ENCODE measurements at regions not wholly inside any gene's neighbourhood (a gene's known extent, or its start where the extent isn't known, plus 50 kb on each side); places are given as distances from the start of the nearest gene placed in this dataset.
"Not testable (repeated sequence)": the region's sequence is repeated elsewhere in the genome, so short reads cannot be mapped to it uniquely, and the experiment has no call there.

DNA sequence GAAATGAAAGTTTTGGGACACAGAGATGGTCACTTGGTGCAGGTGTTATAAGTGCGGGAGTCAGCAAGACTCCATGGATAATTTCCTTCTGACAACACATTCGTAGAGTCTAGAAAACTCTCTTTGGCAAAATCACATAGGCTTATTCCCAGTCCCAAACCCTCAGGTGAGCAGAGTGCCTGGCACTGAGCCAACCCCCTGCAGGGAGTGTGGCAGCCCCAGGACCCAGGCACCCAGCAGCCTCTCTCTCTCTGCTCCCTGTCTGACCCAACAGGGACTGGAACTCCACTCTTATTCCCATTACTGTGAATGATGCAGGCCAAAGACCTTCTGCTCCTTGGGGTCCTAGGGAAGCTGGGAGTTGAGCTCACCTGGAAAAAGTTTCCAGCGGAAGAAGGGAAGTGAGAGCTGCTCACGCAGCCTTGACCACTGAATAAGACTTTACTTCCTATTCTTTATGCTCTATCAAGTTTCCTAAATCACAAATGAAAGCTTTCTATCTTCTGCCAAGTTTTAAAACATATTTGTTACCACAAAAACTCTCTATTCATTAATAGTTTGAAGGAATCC, 132.6 kb upstream of the ETV3 start:
- Mint-ChIP-seq H3K27me3 (ENCODE audit: unreplicated experiment) (peaks cover 9% of the 10 kb centered on the region), H3K4me1 (ENCODE audit: unreplicated experiment) (no peaks in the 10 kb centered on the region), H3K27ac (ENCODE audit: unreplicated experiment) (no peak overlapping the region), H3K4me3 (ENCODE audit: unreplicated experiment) (no peak overlapping the region), H3K9me3 (ENCODE audit: unreplicated experiment) (no peaks in the 10 kb centered on the region), H3K36me3 (ENCODE audit: unreplicated experiment) (no peaks in the 10 kb centered on the region)
- TF ChIP-seq, protein P1, sequence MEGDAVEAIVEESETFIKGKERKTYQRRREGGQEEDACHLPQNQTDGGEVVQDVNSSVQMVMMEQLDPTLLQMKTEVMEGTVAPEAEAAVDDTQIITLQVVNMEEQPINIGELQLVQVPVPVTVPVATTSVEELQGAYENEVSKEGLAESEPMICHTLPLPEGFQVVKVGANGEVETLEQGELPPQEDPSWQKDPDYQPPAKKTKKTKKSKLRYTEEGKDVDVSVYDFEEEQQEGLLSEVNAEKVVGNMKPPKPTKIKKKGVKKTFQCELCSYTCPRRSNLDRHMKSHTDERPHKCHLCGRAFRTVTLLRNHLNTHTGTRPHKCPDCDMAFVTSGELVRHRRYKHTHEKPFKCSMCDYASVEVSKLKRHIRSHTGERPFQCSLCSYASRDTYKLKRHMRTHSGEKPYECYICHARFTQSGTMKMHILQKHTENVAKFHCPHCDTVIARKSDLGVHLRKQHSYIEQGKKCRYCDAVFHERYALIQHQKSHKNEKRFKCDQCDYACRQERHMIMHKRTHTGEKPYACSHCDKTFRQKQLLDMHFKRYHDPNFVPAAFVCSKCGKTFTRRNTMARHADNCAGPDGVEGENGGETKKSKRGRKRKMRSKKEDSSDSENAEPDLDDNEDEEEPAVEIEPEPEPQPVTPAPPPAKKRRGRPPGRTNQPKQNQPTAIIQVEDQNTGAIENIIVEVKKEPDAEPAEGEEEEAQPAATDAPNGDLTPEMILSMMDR (IDR thresholded peaks at IDR 0.05): no peak
- DNase-seq (ENCODE audit: extremely low spot score, unreplicated experiment): no peak

- Mint-ChIP-seq H3K9me3 (ENCODE audit: unreplicated experiment) (no peaks in the 10 kb centered on the region), H3K4me3 (ENCODE audit: unreplicated experiment) (no peak overlapping the region), H3K27me3 (ENCODE audit: unreplicated experiment) (peaks cover 14% of the 10 kb centered on the region), H3K36me3 (ENCODE audit: unreplicated experiment) (no peaks in the 10 kb centered on the region), H3K4me1 (ENCODE audit: unreplicated experiment) (no peaks in the 10 kb centered on the region), H3K27ac (ENCODE audit: unreplicated experiment) (no peak overlapping the region)
- no peak for DNase-seq (ENCODE audit: extremely low spot score, unreplicated experiment)
- TF ChIP-seq, protein P1 (IDR thresholded peaks at IDR 0.05): no peak
Observed at GRCh38 chr1:157269656-157270375, 131.6 kb upstream of the ETV3 start.

- no peaks in the 10 kb centered on the region for H3K4me1 Mint-ChIP-seq (ENCODE audit: unreplicated experiment)
- DNase-seq (ENCODE audit: extremely low spot score, unreplicated experiment): no peak
- H3K27ac Mint-ChIP-seq (ENCODE audit: unreplicated experiment): no peak overlapping the region
- H3K36me3 Mint-ChIP-seq (ENCODE audit: unreplicated experiment): no peaks in the 10 kb centered on the region
- no peaks in the 10 kb centered on the region for H3K9me3 Mint-ChIP-seq (ENCODE audit: unreplicated experiment)
- peaks cover 12% of the 10 kb centered on the region for H3K27me3 Mint-ChIP-seq (ENCODE audit: unreplicated experiment)
- TF ChIP-seq, protein P1 (IDR thresholded peaks at IDR 0.05): no peak
- H3K4me3 Mint-ChIP-seq (ENCODE audit: unreplicated experiment): no peak overlapping the region
Observed at GRCh38 chr1:157262891-157263290, 124.7 kb upstream of the ETV3 start.

DNA sequence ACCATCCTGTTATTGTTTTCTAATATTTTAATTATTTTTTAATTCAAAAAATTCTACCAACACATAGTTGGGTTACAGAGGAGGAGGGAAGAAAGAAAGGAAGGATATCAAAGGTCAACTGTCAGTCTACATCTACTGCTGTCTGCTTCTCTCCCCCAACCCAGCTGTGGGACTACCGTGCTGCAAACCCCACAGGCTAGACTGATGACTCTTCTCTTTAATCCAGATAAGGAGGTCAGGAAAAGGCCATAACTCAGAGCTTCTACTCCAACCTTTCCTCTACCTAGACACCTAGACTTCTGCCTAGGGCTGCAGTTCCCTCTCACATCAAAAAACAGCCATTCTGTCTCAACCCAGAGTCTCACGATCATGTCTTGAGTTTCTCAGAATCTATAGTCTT, 124.2 kb upstream of the ETV3 start:
- no peak for DNase-seq (ENCODE audit: extremely low spot score, unreplicated experiment)
- TF ChIP-seq, protein P1 (IDR thresholded peaks at IDR 0.05): no peak
- no peaks in the 10 kb centered on the region for H3K4me1 Mint-ChIP-seq (ENCODE audit: unreplicated experiment)
- no peaks in the 10 kb centered on the region for H3K9me3 Mint-ChIP-seq (ENCODE audit: unreplicated experiment)
- H3K4me3 Mint-ChIP-seq (ENCODE audit: unreplicated experiment): no peak overlapping the region
- peaks cover 10% of the 10 kb centered on the region for H3K27me3 Mint-ChIP-seq (ENCODE audit: unreplicated experiment)
- H3K27ac Mint-ChIP-seq (ENCODE audit: unreplicated experiment): no peak overlapping the region
- H3K36me3 Mint-ChIP-seq (ENCODE audit: unreplicated experiment): no peaks in the 10 kb centered on the region

- H3K4me3 Mint-ChIP-seq (ENCODE audit: unreplicated experiment); H3K36me3 Mint-ChIP-seq (ENCODE audit: unreplicated experiment); H3K27ac Mint-ChIP-seq (ENCODE audit: unreplicated experiment); H3K9me3 Mint-ChIP-seq (ENCODE audit: unreplicated experiment); DNase-seq (ENCODE audit: extremely low spot score, unreplicated experiment); H3K27me3 Mint-ChIP-seq (ENCODE audit: unreplicated experiment); H3K4me1 Mint-ChIP-seq (ENCODE audit: unreplicated experiment): not testable (repeated sequence)
Observed at GRCh38 chr1:157255891-157256290, 117.7 kb upstream of the ETV3 start.

DNA sequence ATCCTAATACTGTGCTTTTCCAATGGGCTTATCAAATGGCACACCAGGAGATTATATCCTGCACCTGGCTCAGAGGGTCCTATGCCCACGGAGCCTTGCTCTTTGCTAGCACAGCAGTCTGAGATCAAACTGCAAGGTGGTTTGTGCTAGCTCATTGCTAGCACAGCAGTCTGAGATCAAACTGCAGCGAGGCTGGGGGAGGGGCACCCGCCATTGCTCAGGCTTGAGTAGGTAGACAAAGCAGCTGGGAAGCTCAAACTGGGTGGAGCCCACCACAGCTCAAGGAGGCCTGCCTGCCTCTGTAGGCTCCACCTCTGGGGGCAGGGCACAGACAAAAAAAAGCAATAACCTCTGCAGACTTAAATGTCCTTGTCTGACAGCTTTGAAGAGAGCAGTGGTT, 116.0 kb upstream of the ETV3 start:
- not testable (repeated sequence) for DNase-seq (ENCODE audit: extremely low spot score, unreplicated experiment); H3K27ac Mint-ChIP-seq (ENCODE audit: unreplicated experiment); H3K27me3 Mint-ChIP-seq (ENCODE audit: unreplicated experiment); H3K4me1 Mint-ChIP-seq (ENCODE audit: unreplicated experiment); H3K9me3 Mint-ChIP-seq (ENCODE audit: unreplicated experiment); H3K36me3 Mint-ChIP-seq (ENCODE audit: unreplicated experiment); H3K4me3 Mint-ChIP-seq (ENCODE audit: unreplicated experiment)

Measured in osteocyte (in vitro differentiated cells).